Neuronal stem cell (in vitro differentiated cells): ENCODE measurements at regions not wholly inside any gene's neighbourhood (a gene's known extent, or its start where the extent isn't known, plus 50 kb on each side); places are given as distances from the start of the nearest gene placed in this dataset.

Source experiments
- DNase-seq: peaks from one replicate; pipeline ENCODE4 v3.0.0-alpha.2; 2013; ENCODE audit warnings: low spot score
- H2AFZ ChIP-seq: one replicate; pipeline ENCODE4 v1.6.1; 2013; ENCODE audit warnings: mild to moderate bottlenecking, low read length, inconsistent platforms
- H2AK5ac ChIP-seq: 2 replicates; pipeline ENCODE4 v1.6.1; 2013; ENCODE audit warnings: low read depth, mild to moderate bottlenecking, inconsistent platforms, low read length, moderate library complexity, mixed read lengths
- H2BK120ac ChIP-seq: 2 replicates; pipeline ENCODE4 v1.6.1; 2013; ENCODE audit warnings: low read depth, mild to moderate bottlenecking, inconsistent platforms, low read length, moderate library complexity, mixed read lengths
- H2BK12ac ChIP-seq: one replicate; pipeline ENCODE4 v1.6.1; 2013; ENCODE audit warnings: low read length, inconsistent platforms
- H2BK15ac ChIP-seq: 2 replicates; pipeline ENCODE4 v1.6.1; 2013; ENCODE audit warnings: mild to moderate bottlenecking, low read length, inconsistent platforms, mixed read lengths
- H2BK5ac ChIP-seq: one replicate; pipeline ENCODE4 v1.6.1; 2013; ENCODE audit warnings: inconsistent platforms, mild to moderate bottlenecking, low read length, moderate library complexity
- H3K14ac ChIP-seq: one replicate; pipeline ENCODE4 v1.6.1; 2013; ENCODE audit warnings: low read length, inconsistent platforms
- H3K18ac ChIP-seq: 2 replicates; pipeline ENCODE4 v1.6.1; 2013; ENCODE audit warnings: low read length, inconsistent platforms
- H3K23ac ChIP-seq: 2 replicates; pipeline ENCODE4 v1.6.1; 2013; ENCODE audit warnings: low read depth, mild to moderate bottlenecking, mixed read lengths, low read length, inconsistent platforms; ENCODE audit not compliant: poor library complexity
- H3K27ac ChIP-seq: replicated peaks from 3 replicates; pipeline ENCODE4 v1.5.1; 2013; ENCODE audit warnings: low read length, inconsistent platforms
- H3K27me3 ChIP-seq, 3 experiments: 2 replicates each; pipeline ENCODE4 v1.6.1; 2013; ENCODE audit warnings: low read length in 3 of 3, mild to moderate bottlenecking in 2 of 3, inconsistent platforms in 1 of 3, low read depth in 1 of 3, mixed read lengths in 1 of 3, moderate library complexity in 1 of 3; ENCODE audit not compliant: control insufficient read depth in 3 of 3, insufficient read depth in 3 of 3
- H3K36me3 ChIP-seq, 2 donors: replicated peaks in 1 of 2; 2 replicates each; pipeline ENCODE4 v1.6.1; 2013; ENCODE audit warnings: low read length in 2 of 2; ENCODE audit not compliant: control insufficient read depth in 2 of 2, insufficient read depth in 2 of 2
- H3K4ac ChIP-seq: 2 replicates; pipeline ENCODE4 v1.6.1; 2013; ENCODE audit warnings: inconsistent platforms, mild to moderate bottlenecking, low read length, moderate library complexity
- H3K4me1 ChIP-seq, 2 donors: 1 replicate in 1 of 2; 2 replicates in 1 of 2; pipeline ENCODE4 v1.6.1; 2013; ENCODE audit warnings: low read length in 2 of 2, low read depth in 1 of 2; ENCODE audit not compliant: control insufficient read depth in 2 of 2, insufficient read depth in 1 of 2
- H3K4me2 ChIP-seq: one replicate; pipeline ENCODE4 v1.6.1; 2013; ENCODE audit warnings: mild to moderate bottlenecking, low read length, inconsistent platforms; ENCODE audit not compliant: insufficient read depth, poor library complexity, severe bottlenecking
- H3K4me3 ChIP-seq, 2 donors: 2 replicates each; pipeline ENCODE4 v1.5.1; 2013; ENCODE audit warnings: low read length in 2 of 2, mild to moderate bottlenecking in 2 of 2, inconsistent platforms in 1 of 2, moderate library complexity in 1 of 2
- H3K79me1 ChIP-seq: one replicate; pipeline ENCODE4 v1.6.1; 2013; ENCODE audit warnings: low read depth, mild to moderate bottlenecking, inconsistent platforms, low read length, moderate library complexity
- H3K9ac ChIP-seq: one replicate; pipeline ENCODE4 v1.6.1; 2013; ENCODE audit warnings: mild to moderate bottlenecking, low read depth, low read length, inconsistent platforms; ENCODE audit not compliant: poor library complexity
- H3K9me3 ChIP-seq, 2 donors: replicated peaks in 1 of 2; 2 replicates each; pipeline versions ENCODE3 to v1.6.1; 2013; ENCODE audit warnings: low read length in 2 of 2, mild to moderate bottlenecking in 2 of 2, inconsistent platforms in 1 of 2, low read depth in 1 of 2, mixed read lengths in 1 of 2, moderate library complexity in 1 of 2; ENCODE audit not compliant: control insufficient read depth in 2 of 2, insufficient read depth in 1 of 2
- H4K8ac ChIP-seq: one replicate; pipeline ENCODE4 v1.6.1; 2013; ENCODE audit warnings: low read depth, mild to moderate bottlenecking, inconsistent platforms, low read length, moderate library complexity
- H4K91ac ChIP-seq: one replicate; pipeline ENCODE4 v1.6.1; 2013; ENCODE audit warnings: low read length, low read depth, mild to moderate bottlenecking, inconsistent platforms; ENCODE audit not compliant: poor library complexity
- WGBS, 2 donors: extraction: QIAGEN DNeasy Blood & Tissue Kit; methylation state at CpG; one replicate each; pipeline ENCODE4 v1.1.7; 2013; ENCODE audit warnings: missing lambda C conversion rate in 2 of 2, mixed read lengths in 1 of 2; ENCODE audit not compliant: insufficient read length in 2 of 2, insufficient replicate concordance in 1 of 2; ENCODE audit errors: extremely low coverage in 2 of 2; 5-methylcytosine and 5-hydroxymethylcytosine counted together

DNA sequence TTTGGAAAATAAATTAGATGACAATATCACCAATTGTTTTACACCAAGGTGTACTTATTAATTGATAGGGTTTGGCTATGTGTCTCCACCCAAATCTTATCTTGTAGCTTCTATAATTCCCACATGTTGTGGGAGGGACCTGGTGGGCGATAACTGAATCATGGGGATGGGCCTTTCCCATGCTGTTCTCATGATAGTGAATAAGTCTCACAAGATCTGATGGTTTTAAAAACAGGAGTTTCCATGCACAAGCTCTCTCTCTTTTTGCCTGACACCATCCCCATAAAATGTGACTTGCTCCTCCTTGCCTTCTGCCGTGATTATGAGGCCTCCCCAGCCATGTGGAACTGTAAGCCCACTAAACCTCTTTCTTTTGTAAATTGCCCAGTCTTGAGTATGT, 131.0 kb upstream of the LMO4 start:
- H4K8ac ChIP-seq = no peak overlapping the region
- peaks cover 0 to 2% of the 10 kb centered on the region in 2 donors for H3K4me1 ChIP-seq
- H3K27ac ChIP-seq = no peak overlapping the region
- H3K36me3 ChIP-seq = no peaks in the 10 kb centered on the region
- no peak overlapping the region for H2BK12ac ChIP-seq
- no peak overlapping the region for H2AK5ac ChIP-seq
- no peak overlapping the region for H2BK15ac ChIP-seq
- H2BK120ac ChIP-seq = no peak overlapping the region
- no peak overlapping the region for H3K9ac ChIP-seq
- H2AFZ ChIP-seq = no peak overlapping the region
- H3K23ac ChIP-seq = no peak overlapping the region
- no peak overlapping the region for H3K4me2 ChIP-seq
- no peak overlapping the region for H3K14ac ChIP-seq
- WGBS, 2 donors = no CpG with 5 or more reads among the region's 2 CpGs
- H3K18ac ChIP-seq = no peak overlapping the region
- H3K4me3 ChIP-seq = no peak overlapping the region
- no peak overlapping the region for H4K91ac ChIP-seq
- H3K9me3 ChIP-seq = no peaks in the 10 kb centered on the region
- no peak overlapping the region for H2BK5ac ChIP-seq
- no peaks in the 10 kb centered on the region for H3K79me1 ChIP-seq
- no peaks in the 10 kb centered on the region for H3K27me3 ChIP-seq
- no peak overlapping the region for H3K4ac ChIP-seq
- DNase-seq = no peak

GRCh38 chr1:87200875-87201638, 127.6 kb upstream of the LMO4 start:
- H2BK15ac ChIP-seq = no peak overlapping the region
- H3K4me1 ChIP-seq = peaks cover 0 to 2% of the 10 kb centered on the region in 2 donors
- H2AK5ac ChIP-seq = no peak overlapping the region
- no peak overlapping the region for H2BK120ac ChIP-seq
- no peak overlapping the region for H2BK12ac ChIP-seq
- no peak overlapping the region for H4K91ac ChIP-seq
- no peaks in the 10 kb centered on the region for H3K36me3 ChIP-seq
- H3K27me3 ChIP-seq = no peaks in the 10 kb centered on the region
- no peaks in the 10 kb centered on the region for H3K79me1 ChIP-seq
- H3K9me3 ChIP-seq = no peaks in the 10 kb centered on the region
- no peak for DNase-seq
- no peak overlapping the region for H3K9ac ChIP-seq
- no peak overlapping the region for H3K18ac ChIP-seq
- H2BK5ac ChIP-seq = no peak overlapping the region
- no peak overlapping the region for H3K4me3 ChIP-seq
- H3K4me2 ChIP-seq = no peak overlapping the region
- H4K8ac ChIP-seq = no peak overlapping the region
- no peak overlapping the region for H3K27ac ChIP-seq
- no peak overlapping the region for H3K23ac ChIP-seq
- H3K4ac ChIP-seq = no peak overlapping the region
- no peak overlapping the region for H2AFZ ChIP-seq
- 100% methylated on average over 1 of the region's 10 CpGs; no CpG with 5 or more reads in 1 of the 2 donors for WGBS, 2 donors
- no peak overlapping the region for H3K14ac ChIP-seq

GRCh38 chr1:87201768-87202167, 126.9 kb upstream of the LMO4 start:
- H2BK120ac ChIP-seq = no peak overlapping the region
- no peak overlapping the region for H3K23ac ChIP-seq
- no peak overlapping the region for H3K18ac ChIP-seq
- H4K8ac ChIP-seq = no peak overlapping the region
- no peak overlapping the region for H3K4me2 ChIP-seq
- H2BK5ac ChIP-seq = no peak overlapping the region
- no peaks in the 10 kb centered on the region for H3K9me3 ChIP-seq
- no peak overlapping the region for H3K27ac ChIP-seq
- no peak overlapping the region for H3K14ac ChIP-seq
- no peak overlapping the region for H2BK12ac ChIP-seq
- no peak overlapping the region for H3K4ac ChIP-seq
- peaks cover 0 to 2% of the 10 kb centered on the region in 2 donors for H3K4me1 ChIP-seq
- no peak for DNase-seq
- no peak overlapping the region for H4K91ac ChIP-seq
- no peaks in the 10 kb centered on the region for H3K79me1 ChIP-seq
- WGBS, 2 donors = no CpG with 5 or more reads among the region's 9 CpGs
- H2BK15ac ChIP-seq = no peak overlapping the region
- no peak overlapping the region for H3K9ac ChIP-seq
- no peaks in the 10 kb centered on the region for H3K36me3 ChIP-seq
- H3K27me3 ChIP-seq = no peaks in the 10 kb centered on the region
- no peak overlapping the region for H3K4me3 ChIP-seq
- no peak overlapping the region for H2AK5ac ChIP-seq
- no peak overlapping the region for H2AFZ ChIP-seq

DNA sequence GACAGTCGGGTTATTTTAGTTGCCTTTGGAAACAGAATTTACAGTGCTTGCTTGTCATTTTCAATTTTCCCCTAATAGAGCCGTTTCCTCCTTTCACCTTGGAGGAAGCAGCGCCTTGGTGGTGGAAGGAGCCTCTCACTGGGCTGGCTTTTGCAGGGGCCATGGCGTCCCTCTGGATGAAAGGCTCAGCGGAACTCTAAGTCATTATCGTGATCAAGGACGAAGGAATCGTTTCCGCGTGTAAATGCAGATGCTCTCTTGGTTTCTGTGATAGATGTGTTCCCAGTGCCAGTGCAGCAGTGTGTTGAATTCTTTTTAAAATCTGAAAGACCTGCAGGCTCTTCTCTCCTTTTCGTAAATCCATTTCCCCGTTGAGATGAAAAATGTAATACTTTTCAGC, 126.2 kb upstream of the LMO4 start:
- H3K4me1 ChIP-seq = peaks cover 0 to 2% of the 10 kb centered on the region in 2 donors
- no peak overlapping the region for H2AK5ac ChIP-seq
- H3K27me3 ChIP-seq = no peaks in the 10 kb centered on the region
- H3K9ac ChIP-seq = no peak overlapping the region
- DNase-seq = no peak
- H2AFZ ChIP-seq = no peak overlapping the region
- no peak overlapping the region for H2BK5ac ChIP-seq
- H3K23ac ChIP-seq = no peak overlapping the region
- no peak overlapping the region for H3K4me3 ChIP-seq
- H3K18ac ChIP-seq = no peak overlapping the region
- H3K4me2 ChIP-seq = no peak overlapping the region
- no peaks in the 10 kb centered on the region for H3K79me1 ChIP-seq
- H2BK15ac ChIP-seq = no peak overlapping the region
- no peak overlapping the region for H4K91ac ChIP-seq
- H4K8ac ChIP-seq = no peak overlapping the region
- H3K27ac ChIP-seq = no peak overlapping the region
- H3K4ac ChIP-seq = no peak overlapping the region
- H3K36me3 ChIP-seq = no peaks in the 10 kb centered on the region
- H3K9me3 ChIP-seq = no peaks in the 10 kb centered on the region
- no peak overlapping the region for H3K14ac ChIP-seq
- H2BK120ac ChIP-seq = no peak overlapping the region
- no CpG with 5 or more reads among the region's 12 CpGs for WGBS, 2 donors
- H2BK12ac ChIP-seq = no peak overlapping the region
